Parathyroid adenoma (tissue), 2 donors: ENCODE measurements at regions not wholly inside any gene's neighbourhood (a gene's known extent, or its start where the extent isn't known, plus 50 kb on each side); places are given as distances from the start of the nearest gene placed in this dataset.

Experiments used
- H2AFZ ChIP-seq: fragments of 300-600 bp; sonication (generic); one replicate; pipeline ENCODE4 v1.7.0; 2017; ENCODE audit warnings: antibody characterized with exemption, mild to moderate bottlenecking
- H3K27ac ChIP-seq: fragments of 300-600 bp; sonication (generic); one replicate; pipeline ENCODE4 v1.7.0; 2017
- H3K27me3 ChIP-seq: fragments of 300-600 bp; sonication (generic); one replicate; pipeline ENCODE4 v1.7.0; 2017; ENCODE audit warnings: low read length; ENCODE audit not compliant: control insufficient read depth, insufficient read depth
- H3K36me3 ChIP-seq: fragments of 300-600 bp; sonication (generic); one replicate; pipeline ENCODE4 v1.7.0; 2017; ENCODE audit warnings: low read length; ENCODE audit not compliant: control insufficient read depth, insufficient read depth
- H3K4me1 ChIP-seq: fragments of 300-600 bp; sonication (generic); one replicate; pipeline ENCODE4 v1.7.0; 2017; ENCODE audit warnings: control low read depth
- H3K4me2 ChIP-seq: fragments of 300-600 bp; sonication (generic); one replicate; pipeline ENCODE4 v1.7.0; 2017; ENCODE audit warnings: low read length
- H3K4me3 ChIP-seq: fragments of 300-600 bp; sonication (generic); one replicate; pipeline ENCODE4 v1.7.0; 2017; ENCODE audit warnings: low read depth, low read length
- H3K79me2 ChIP-seq: fragments of 300-600 bp; sonication (generic); one replicate; pipeline ENCODE4 v1.7.0; 2017; ENCODE audit warnings: control low read depth
- H3K9ac ChIP-seq: fragments of 300-600 bp; sonication (generic); one replicate; pipeline ENCODE4 v1.7.0; 2017; ENCODE audit warnings: mild to moderate bottlenecking
- H3K9me3 ChIP-seq: fragments of 300-600 bp; sonication (generic); one replicate; pipeline ENCODE4 v1.7.0; 2017; ENCODE audit warnings: low read length; ENCODE audit not compliant: control insufficient read depth
- TF ChIP-seq, protein P1 (sequence below): fragments of 300-600 bp; sonication (generic); IDR thresholded peaks from one replicate; pipeline ENCODE4 v1.7.0; 2017; ENCODE audit warnings: antibody characterized with exemption, mild to moderate bottlenecking
- donor health status: primary hyperparathyroidism.

DNA sequence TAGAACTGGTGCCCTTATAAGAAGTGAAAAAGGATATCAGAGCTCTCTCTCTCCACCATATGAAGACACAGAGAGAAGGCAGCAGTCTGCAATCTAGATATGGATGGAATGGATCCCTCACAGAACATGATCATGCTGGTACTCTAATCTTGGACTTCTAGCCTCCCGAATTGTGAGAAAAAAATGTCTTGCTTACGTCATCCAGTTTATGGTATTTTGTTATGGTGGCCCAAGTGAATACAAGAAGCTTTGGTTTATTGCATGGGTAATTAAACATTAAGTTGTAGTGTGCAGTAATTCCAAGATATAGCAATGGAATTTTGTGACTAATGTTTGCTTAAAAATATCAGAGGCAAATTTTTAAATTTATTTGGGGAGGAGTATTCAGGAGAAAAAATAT lies 1667.4 kb upstream of the SLC39A10 start:
- H3K4me2 ChIP-seq, result no peak overlapping the region

DNA sequence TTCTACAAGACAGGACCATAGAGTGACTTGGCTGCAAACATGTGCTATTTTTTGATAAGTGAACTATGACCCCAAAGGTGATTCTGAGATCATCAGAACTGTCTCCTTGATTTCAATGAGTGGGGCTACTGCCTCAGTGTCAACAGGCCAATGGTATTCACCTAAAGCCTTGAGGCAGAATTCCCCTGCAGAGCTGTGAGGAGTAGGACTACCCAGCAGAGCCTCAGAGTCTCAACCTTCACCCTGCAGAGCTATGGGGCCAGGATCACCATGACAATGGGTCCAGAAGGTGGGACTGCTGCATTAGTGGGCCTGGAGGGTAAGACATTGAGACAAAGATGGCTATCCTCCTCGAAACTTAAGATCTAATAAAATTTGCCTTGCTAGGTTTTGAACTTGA lies 1668.2 kb upstream of the SLC39A10 start:
- TF ChIP-seq, protein P1, sequence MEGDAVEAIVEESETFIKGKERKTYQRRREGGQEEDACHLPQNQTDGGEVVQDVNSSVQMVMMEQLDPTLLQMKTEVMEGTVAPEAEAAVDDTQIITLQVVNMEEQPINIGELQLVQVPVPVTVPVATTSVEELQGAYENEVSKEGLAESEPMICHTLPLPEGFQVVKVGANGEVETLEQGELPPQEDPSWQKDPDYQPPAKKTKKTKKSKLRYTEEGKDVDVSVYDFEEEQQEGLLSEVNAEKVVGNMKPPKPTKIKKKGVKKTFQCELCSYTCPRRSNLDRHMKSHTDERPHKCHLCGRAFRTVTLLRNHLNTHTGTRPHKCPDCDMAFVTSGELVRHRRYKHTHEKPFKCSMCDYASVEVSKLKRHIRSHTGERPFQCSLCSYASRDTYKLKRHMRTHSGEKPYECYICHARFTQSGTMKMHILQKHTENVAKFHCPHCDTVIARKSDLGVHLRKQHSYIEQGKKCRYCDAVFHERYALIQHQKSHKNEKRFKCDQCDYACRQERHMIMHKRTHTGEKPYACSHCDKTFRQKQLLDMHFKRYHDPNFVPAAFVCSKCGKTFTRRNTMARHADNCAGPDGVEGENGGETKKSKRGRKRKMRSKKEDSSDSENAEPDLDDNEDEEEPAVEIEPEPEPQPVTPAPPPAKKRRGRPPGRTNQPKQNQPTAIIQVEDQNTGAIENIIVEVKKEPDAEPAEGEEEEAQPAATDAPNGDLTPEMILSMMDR, result no peak
- Histone ChIP-seq H3K36me3 (no peaks in the 10 kb centered on the region), H3K9ac (no peak overlapping the region), H3K4me2 (no peak overlapping the region), H3K79me2 (no peaks in the 10 kb centered on the region), H2AFZ (no peak overlapping the region), H3K4me3 (no peak overlapping the region), H3K27me3 (no peaks in the 10 kb centered on the region), H3K9me3 (no peaks in the 10 kb centered on the region), H3K4me1 (no peaks in the 10 kb centered on the region), H3K27ac (no peak overlapping the region)

More for the DNA sequence above, 1667.4 kb upstream of the SLC39A10 start:
- H3K27me3 ChIP-seq, result no peaks in the 10 kb centered on the region
- no peaks in the 10 kb centered on the region for H3K36me3 ChIP-seq
- no peaks in the 10 kb centered on the region for H3K4me1 ChIP-seq
- TF ChIP-seq, protein P1, result no peak
- no peak overlapping the region for H3K4me3 ChIP-seq
- H2AFZ ChIP-seq, result no peak overlapping the region
- no peaks in the 10 kb centered on the region for H3K79me2 ChIP-seq
- H3K9ac ChIP-seq, result no peak overlapping the region
- H3K9me3 ChIP-seq, result no peaks in the 10 kb centered on the region
- H3K27ac ChIP-seq, result no peak overlapping the region

DNA sequence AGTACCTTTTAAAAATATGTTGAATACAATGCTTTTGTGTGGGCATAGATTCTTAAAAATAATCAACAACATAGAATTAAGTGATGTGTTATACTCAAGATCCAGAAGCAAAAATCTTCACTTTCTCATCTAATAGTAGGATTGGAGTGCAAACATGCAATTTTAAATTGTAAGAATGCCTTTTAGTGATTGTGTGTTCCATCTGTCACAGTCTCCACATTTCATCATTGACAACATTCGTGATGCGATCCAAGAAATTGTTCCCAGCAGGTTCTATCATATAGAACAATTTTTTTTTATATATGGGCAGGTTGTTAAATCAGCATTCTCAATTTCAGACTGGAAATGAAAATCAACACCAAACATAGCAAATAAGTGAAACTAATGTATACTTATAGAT lies 1671.8 kb upstream of the SLC39A10 start:
- Histone ChIP-seq H3K4me3 (no peak overlapping the region), H3K9ac (no peak overlapping the region), H3K27ac (no peak overlapping the region), H2AFZ (no peak overlapping the region), H3K79me2 (no peaks in the 10 kb centered on the region), H3K36me3 (no peaks in the 10 kb centered on the region), H3K9me3 (no peaks in the 10 kb centered on the region), H3K27me3 (no peaks in the 10 kb centered on the region), H3K4me2 (no peak overlapping the region), H3K4me1 (no peaks in the 10 kb centered on the region)
- TF ChIP-seq, protein P1, result no peak

DNA sequence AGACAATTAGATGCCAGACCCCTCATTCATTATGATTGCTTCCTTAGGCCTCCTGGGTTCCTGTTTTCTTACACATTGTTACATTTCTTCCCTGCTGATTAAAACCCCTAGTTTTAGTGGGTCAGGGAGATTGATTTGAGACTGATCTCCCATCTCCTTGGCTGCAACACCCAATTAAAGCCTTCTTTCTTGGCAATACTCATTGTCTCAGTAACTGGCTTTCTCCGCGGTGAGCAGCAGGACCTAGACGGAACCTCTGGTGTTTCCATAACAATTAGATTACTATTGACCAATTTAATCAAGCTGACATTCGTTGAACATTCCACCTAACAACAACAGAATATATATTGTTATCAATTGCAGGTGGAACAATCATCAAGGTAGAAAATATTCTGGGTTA lies 1676.4 kb upstream of the SLC39A10 start:
- no peak overlapping the region for H2AFZ ChIP-seq
- H3K79me2 ChIP-seq, result no peaks in the 10 kb centered on the region
- H3K27me3 ChIP-seq, result no peaks in the 10 kb centered on the region
- TF ChIP-seq, protein P1, result no peak
- no peak overlapping the region for H3K4me2 ChIP-seq
- H3K9me3 ChIP-seq, result no peaks in the 10 kb centered on the region
- no peaks in the 10 kb centered on the region for H3K4me1 ChIP-seq
- no peak overlapping the region for H3K27ac ChIP-seq
- H3K4me3 ChIP-seq, result no peak overlapping the region
- no peak overlapping the region for H3K9ac ChIP-seq
- no peaks in the 10 kb centered on the region for H3K36me3 ChIP-seq

DNA sequence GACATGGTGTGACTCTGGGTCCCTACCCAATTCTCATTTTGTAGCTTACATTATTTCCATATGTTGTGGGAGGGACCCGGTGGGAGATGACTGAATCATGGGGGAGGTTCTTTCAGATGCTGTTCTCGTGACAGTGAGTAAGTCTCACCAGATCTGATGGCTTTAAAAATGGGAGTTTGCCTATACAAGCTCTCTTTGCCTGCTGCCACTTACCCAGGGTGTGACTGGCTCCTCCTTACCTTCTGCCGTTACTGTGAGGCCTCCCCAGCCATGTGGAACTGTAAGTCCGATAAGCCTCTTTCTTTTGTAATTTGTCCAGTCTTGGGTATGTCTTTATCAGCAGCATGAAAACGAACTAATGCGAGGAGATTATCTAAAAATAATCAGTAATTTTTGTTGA lies 1683.2 kb upstream of the SLC39A10 start:
- no peak overlapping the region for H3K9ac ChIP-seq
- no peaks in the 10 kb centered on the region for H3K4me1 ChIP-seq
- H3K27ac ChIP-seq, result no peak overlapping the region
- TF ChIP-seq, protein P1, result no peak
- H3K27me3 ChIP-seq, result no peaks in the 10 kb centered on the region
- H3K9me3 ChIP-seq, result no peaks in the 10 kb centered on the region
- H2AFZ ChIP-seq, result no peak overlapping the region
- no peaks in the 10 kb centered on the region for H3K36me3 ChIP-seq
- H3K79me2 ChIP-seq, result no peaks in the 10 kb centered on the region
- H3K4me2 ChIP-seq, result no peak overlapping the region
- no peak overlapping the region for H3K4me3 ChIP-seq
